Hypothalamus (tissue), 51 donors: ENCODE measurements at regions not wholly inside any gene's neighbourhood (a gene's known extent, or its start where the extent isn't known, plus 50 kb on each side); places are given as distances from the start of the nearest gene placed in this dataset.
"Not testable (repeated sequence)": the region's sequence is repeated elsewhere in the genome, so short reads cannot be mapped to it uniquely, and the experiment has no call there.

Source experiments
- DNase-seq, 51 donors: peaks; one replicate each; lab custom pipeline; 2025; lab: John Stamatoyannopoulos, UW

DNA sequence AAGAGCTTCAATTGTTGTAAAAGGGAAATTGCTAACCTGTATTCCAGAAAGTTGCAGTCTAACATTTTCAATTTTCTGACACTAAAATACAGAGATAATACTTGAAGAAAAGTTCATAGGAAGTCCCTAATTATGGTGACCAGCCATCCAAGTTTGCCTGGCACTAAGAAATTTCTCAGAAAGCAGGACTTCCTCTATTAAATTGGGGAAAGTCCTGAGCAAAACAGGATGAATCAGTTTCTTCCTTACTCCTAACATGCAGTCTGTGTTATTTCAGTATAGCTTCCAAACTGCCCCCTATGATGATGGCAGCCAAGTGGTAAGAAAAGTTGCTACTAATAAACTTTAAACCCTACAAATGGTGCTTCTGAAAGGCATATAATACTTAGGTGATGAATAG, 133.5 kb upstream of the SGO1 start:
- no peak for DNase-seq

DNA sequence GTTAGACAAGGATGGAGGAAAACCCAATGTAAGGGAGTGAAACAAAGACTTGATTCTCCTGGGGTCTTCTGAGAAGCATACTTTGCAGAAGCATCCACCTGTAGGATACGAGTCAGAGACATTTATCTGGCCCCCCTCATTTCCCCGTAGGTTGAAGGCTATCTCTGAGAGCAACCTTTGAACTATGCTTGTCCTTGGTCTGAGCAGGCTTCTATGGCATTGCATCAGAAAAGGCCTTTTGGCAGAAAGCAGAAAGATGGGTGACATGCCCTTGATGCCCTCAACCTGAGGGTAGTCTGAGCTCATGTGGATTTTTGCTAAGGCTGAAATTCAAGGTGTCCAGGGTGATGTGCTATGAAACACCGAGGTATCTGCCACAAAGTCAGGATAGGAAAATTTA, 131.6 kb upstream of the SGO1 start:
- no peak for DNase-seq

DNA sequence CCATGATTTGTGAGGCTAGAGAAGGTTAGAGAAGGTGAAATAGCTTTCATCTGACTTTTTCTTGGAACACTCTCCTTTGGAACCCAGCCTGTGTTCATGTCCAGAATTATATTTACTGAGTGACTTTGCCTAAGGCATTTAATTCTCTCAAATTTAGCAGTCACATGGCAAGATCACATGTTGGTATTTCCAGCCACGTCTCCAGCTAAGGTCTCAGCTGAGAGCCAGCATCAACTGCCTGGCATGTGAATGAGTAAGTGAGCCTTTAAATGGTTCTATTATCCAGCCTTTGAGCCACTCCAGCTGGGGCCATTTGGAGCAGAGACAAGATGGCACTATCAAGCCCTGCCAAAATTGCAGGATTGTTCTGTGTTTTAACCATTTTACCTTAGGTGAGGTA, 130.2 kb upstream of the SGO1 start:
- DNase-seq = peak in 3 of 51 donors; percentile 5 to 23 (median 13)

DNA sequence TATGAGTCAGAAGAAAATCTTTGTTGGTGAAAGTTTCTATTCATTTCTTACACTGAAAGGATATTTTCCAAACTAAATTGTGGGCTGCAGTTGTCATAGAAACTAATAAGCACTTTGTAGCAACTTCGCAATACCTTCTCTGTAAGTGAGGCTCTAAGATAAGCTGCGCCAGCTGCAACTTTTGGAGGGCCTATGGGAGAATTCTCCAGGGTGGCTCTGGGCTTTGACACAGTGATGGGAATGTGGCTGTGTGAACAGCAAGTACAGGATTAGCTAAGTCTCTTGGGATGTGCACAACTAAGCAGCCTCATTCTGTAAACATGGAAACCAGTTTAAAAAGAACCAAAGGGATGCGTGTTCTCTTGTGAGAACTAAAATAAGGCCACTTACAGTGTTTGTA, 124.6 kb upstream of the SGO1 start:
- no peak for DNase-seq

DNA sequence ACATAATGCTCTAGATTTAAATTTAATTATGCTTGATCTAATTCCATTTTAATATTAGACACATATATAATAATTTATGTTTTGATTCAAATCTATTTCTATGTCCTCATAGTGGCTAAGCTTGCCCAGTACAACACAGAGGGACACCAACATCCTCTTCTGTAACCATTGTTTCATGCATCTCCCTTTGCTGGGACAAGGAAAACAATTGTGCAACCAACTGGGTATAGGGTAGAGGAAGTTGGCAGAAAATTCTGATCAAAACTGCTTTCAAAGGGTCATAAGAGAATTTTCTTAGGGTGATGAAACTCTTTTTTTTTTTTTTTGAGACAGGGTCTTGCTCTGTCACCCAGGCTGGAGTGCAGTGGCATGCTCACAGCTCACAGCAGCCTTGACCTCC, 121.4 kb upstream of the SGO1 start:
- no peak for DNase-seq

DNA sequence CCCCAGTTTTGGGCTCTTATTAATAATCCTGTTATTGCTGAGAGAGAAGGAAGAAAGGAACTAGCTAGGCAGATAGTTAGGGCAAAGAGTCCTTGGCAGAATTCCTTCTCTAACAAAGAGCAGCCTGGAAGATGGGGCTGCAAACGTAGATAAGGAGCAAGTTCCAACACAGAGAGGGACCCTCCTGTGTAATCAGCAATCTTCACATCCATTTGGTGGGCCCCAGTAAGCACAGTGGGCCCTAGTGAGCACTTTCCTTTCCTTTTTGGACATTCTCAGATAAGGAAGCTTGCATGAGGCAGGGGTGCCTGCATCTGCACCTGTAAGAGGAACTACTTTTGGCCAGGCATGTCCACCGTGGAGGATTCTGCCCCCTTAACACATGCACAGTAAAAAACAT, 119.6 kb upstream of the SGO1 start:
- DNase-seq = no peak

DNA sequence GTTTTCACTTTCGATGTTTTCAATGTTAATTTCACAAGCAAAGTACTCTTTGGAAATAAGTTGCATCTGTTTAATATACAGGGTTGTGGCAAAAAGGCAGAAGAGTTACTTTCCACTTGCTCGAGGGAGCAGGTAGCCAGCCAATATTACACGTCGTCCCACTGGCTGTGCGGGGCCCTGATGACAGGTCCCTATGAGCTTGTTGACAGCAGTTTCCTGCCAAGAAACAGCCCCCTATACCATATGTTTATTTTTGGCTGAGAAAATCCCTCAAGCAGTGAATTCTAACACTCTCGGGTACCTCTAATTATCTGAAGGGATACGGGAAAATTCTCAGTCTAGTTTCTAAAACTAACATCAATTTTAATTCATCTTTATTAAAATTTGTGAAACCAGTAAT, 116.8 kb upstream of the SGO1 start:
- DNase-seq = no peak

DNA sequence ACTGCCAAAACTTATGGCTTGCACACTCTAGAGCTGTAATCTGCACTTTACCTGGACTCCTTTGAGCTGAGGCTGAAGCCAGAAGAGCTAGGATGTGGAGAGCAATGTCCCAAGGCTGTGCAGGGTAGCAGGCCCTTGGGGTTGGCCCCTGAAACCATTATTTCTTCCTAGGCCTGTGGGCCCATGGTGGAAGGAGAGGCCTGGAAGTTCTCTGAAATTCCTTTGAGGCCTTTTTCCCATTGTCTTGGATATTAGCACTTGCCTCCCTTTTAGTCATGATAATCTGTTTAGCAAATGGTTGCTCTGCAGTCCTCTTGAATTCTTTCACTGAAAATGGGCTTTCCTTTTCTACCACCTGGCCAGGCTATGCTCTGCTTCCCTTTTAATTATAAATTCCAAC, 102.0 kb upstream of the SGO1 start:
- DNase-seq = no peak

DNA sequence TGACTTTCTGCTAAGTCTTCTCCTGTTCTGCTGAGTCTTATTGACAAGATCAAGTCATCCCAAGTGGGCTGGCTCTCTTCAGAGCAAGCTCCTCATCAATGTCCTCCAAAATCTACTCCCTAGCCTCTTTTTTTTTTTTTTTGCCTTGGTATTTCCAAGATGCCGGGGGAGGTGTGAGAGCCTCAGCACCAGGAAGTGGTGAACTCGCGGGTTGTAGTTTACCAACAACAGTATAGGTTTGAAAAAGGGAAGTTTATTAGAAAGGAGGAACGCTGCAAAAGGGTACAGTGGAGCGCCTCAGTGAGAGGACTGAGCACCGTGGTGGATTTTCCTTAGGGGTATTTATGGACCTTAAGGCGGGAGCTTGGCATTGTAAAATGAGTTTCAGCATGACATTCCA, 94.3 kb upstream of the SGO1 start:
- DNase-seq = no peak

DNA sequence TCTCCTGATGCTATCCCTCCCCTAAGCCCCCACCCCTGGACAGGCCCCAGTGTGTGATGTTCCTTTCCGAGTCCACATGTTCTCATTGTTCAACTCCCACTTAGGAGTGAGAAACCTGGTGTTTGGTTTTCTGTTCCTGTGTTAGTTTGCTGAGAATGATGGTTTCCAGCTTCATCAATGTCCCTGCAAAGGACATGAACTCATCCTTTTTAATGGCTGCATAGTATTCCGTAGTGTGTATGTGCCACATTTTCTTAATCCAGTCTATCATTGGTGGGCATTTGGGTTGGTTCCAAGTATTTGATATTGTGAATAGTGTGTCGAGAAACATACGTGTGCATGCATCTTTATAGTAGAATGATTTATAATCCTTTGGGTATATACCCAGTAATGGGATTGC, 80.0 kb upstream of the SGO1 start:
- not testable (repeated sequence) for DNase-seq

DNA sequence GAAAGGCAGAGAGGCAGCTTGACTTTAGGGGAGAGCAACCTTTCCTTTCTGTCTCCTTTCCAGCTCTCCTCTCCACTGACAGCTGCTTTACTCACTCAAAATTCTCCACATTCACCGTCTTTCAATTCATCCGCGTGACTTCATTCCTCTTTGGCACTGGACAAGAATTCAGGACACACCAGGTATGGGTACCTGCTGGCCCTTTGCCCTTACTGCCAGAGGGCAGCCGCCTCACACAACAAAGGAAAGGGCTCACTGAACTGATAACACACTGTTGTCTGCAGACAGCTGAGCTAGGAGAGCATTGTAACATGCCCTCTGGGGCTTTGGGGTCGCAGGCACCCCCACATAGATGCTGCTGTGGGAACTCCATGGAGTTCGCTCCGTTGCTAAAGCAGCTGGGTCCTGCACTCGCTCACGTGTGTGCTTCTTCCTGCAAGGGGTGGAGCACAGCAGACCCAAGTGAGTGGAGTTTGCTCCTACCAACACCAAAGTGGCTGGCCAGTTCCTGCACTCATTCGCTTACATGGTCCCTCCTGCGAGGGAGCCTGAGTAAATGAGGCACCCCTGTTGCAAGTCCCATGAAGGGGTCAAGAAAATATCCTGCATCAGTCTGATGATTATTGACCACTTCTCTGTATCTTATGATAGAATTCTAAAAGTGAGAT, 79.0 kb upstream of the SGO1 start:
- no peak for DNase-seq

DNA sequence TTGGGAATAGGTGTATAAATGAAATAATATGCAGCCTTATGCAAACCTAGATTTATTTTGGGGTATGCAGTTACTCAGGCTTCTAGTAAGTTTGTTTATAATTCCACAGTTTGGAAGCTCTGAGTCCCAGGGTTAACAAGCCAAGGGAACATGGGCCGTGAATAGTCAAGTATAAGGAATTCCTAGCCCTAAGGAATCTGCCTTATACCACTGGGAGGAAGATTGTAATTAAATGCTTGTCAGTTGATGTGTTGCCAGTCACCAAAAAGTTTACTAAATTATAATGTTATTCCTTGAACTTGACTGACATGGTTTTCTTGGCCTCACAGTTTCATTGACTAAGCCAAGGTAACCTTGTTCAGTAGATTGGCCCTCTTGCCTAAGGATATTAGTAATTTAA, 72.4 kb upstream of the SGO1 start:
- no peak for DNase-seq

DNA sequence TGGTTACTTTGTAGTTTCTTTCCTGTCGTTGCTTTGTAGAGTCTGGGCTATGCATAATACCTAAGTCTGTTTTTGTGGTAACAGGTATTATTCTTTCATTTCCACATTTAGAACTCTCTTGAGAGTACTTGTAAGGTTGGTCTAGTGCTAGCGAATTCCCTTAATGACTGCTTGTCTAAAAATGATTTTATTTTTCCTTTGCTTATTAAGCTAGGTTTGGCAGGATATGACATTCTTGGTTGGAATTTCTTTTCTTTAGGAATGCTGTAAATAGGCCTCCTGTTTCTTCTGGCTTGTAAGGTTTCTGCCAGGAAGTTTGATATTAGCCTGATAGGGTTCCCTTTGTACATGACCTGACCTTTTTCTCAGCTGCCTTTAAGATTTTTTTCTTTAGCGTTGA, 70.1 kb upstream of the SGO1 start:
- no peak for DNase-seq

DNA sequence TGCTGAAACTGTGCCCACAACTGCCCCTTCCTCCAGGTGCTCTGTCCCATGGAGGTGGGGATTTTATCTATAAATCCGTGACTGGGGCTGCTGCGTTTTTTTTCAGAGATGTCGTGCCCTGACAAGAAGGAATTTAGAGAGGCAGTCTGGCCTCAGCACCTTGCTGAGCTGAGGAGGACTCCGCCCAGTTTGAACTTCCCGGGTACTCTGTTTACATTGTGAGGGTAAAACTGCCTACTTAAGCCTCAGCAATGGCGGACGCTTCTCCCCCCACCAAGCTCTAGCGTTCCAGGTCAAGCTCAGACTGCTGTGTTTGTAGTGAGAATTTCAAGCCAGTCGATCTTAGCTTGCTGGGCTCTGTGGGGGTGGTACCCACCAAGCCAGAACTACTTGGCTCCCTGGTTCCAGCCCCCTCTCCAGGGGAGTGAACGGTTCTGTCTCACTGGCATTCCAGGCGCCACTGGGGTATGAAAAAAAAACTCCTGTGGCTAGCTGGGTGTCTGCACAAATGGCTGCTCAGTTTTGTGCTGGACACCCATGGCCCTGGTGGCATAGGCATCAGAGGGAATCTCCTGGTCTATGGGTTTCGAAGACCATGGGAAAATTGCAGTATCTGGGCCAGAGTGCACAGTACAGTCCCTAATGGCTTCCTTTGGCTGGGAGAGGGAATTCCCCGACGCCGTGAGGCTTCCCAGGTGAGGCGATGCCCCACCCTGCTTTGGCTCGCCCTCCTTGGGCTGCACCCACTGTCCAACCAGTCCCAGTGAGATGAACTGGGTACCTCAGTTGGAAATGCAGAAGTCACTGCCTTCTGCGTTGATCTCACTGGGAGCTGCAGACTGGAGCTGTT, 68.5 kb upstream of the SGO1 start:
- DNase-seq = no peak

DNA sequence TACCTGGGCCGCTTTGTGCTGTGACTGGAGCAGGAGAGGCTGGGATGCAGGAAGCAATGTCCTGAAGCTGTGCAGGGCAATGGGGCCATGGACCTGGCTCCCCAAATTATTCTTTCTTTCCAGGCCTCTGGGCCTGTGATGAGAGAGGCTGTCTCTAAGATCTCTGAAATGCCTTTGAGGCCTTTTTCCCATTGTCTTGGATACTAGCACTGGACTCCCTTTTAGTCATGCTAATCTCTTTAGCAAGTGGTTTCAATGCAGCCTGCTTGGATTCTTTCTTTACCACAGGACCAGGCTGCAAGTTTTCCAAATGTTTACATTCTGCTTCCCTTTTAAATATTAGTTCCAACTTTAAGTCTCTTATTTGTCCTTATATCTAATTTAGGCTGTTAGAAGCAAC, 64.8 kb upstream of the SGO1 start:
- no peak for DNase-seq

DNA sequence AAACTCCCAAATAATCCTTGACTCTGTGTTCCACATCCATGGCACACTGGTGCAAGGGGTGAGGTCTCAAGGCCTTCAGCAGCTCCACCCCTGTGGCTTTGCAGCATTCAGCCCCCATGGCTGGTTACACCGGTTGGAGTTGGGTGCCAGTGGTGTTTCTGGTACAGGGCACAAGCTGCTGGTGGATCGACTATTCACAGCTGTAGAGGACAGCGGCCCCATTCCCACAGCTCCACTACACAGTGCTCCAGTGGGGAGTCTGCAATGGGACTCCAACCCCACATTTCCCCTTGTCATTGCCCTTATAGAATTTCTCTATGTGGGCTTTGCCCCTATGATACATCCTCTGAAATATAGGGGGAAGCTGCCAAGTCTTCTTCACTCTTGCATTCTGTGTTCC, 64.3 kb upstream of the SGO1 start:
- no peak for DNase-seq

DNA sequence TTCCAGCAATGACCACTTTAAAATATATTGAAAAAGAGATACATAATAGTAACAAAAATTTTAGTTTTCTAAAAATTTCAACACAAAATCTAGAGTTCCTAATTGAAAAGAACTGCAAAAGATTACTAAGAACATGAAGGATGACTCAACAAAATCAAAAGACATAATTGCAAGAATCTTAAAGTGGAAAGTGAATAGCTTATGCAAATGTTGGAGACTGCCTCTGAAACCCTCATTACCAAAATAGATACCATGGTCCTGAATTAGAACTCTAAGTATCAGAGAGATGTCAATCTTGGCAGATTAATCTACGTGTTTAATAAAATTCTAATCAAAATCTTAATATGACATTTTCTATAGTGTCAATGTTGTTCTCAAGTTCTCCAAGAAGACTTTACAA, 60.7 kb upstream of the SGO1 start:
- no peak for DNase-seq

DNA sequence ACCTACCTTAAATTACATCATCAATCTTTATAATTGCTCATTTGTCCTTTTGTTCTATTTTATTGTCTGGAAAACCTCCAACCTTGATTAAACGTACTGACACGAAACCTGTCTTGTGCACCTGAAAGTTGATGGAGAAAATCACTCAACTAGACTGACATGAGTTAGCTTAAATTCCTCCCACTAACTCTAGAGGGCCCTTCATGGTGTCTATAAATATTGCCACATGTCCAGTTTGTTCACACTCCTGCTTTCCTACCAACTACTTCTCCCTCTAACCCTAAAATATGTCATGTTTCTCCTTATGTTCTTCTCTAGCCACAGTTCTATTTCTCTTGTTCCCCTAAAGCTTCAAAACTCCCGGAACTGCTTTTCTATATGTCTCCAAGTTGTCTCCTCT, 59.8 kb upstream of the SGO1 start:
- DNase-seq = no peak

DNA sequence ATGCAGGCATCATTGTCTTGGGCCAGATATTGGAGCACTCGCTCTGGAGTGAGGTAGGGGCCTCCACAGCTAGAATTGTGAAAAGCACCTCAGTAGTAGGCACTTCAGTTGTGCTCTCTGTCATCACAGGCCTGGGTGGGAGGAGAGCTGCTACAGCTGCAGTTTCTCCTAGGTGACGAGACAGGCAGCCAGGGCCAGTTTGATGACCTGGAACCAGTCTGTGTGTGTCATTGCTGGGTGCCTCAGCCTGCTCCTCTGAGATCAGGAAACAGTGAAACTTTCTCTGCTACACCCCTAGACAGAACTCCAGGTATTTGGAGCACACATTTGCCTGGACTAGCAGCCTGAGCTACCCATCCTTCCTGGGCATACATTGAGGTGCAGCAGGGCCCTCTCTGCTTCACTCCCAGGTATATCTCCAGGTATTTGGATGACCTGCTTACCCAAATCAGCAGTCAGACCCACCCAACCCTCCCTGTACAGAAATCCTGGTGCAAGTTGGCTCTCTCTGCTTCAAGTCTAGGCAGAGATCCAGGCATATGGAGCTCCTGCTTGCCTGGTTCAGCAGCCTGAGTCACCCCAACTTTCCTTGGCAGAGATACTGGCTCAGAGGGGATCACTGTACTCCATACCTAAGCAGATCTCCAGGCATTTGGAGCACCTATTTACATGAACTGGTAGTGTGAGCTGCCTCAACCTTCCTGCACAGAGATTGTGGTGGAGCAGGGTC, 54.3 kb upstream of the SGO1 start:
- DNase-seq = no peak

DNA sequence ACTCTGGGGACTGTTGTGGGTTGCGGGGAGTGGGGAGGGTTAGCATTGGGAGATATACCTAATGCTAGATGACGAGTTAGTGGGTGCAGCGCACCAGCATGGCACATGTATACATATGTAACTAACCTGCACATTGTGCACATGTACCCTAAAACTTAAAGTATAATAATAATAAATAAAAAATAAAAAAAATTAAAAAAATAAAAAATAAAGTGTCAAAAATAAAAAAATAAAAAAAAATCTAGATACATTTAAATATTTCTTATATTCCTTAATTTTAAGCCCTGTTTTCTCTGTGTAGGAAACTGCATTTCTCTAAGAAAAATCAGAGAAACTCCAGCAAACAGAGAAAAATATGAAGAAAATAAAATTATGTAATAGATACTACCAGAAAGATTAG, 52.2 kb upstream of the SGO1 start:
- DNase-seq = not testable (repeated sequence)

DNA sequence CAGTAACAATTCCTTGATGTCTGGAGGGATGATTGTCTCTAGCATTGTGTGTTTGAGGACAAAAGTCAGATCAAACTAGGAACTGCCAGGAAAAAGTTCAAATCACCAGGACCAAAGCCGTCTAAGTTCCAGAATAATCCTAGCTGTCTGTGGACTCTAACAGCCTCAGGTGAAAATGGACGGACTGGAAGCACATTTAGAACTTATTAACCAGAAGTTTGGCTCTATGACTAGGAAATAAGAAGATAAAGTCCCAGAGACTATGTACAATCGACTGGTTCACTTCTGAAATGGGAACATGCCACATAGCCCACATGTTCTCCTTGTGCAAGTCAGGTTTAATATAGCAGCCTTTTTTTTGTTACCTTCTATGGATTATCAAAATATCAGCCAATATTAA, 50.6 kb upstream of the SGO1 start:
- no peak for DNase-seq
